Kidney (tissue), 13 donors: ENCODE measurements at regions not wholly inside any gene's neighbourhood (a gene's known extent, or its start where the extent isn't known, plus 50 kb on each side); places are given as distances from the start of the nearest gene placed in this dataset.

Experiments used
- DNase-seq, 5 donors: peaks; one replicate each; pipeline ENCODE4 v3.0.0-alpha.2; 2013 to 2020
- FAIRE-seq: peaks from 2 replicates; lab custom pipeline; 2012; peaks lifted over from hg19 to GRCh38; lab: Jason Lieb, UNC
- H3K27ac ChIP-seq, 2 donors: one replicate each; pipeline ENCODE4 v1.7.0; 2013; ENCODE audit warnings: low read depth in 2 of 2, low read length in 2 of 2, inconsistent platforms in 1 of 2
- H3K27me3 ChIP-seq: one replicate; pipeline ENCODE4 v1.7.1; 2013; ENCODE audit warnings: low read length, inconsistent platforms; ENCODE audit not compliant: control insufficient read depth, insufficient read depth
- H3K36me3 ChIP-seq, 3 donors: one replicate each; pipeline versions ENCODE4 v1.7.0 to v1.7.1; 2013; ENCODE audit warnings: low read length in 3 of 3, control low read depth in 1 of 3, inconsistent platforms in 1 of 3; ENCODE audit not compliant: insufficient read depth in 3 of 3, control insufficient read depth in 2 of 3
- H3K4me1 ChIP-seq, 3 donors: one replicate each; pipeline versions ENCODE4 v1.7.0 to v1.7.1; 2013; ENCODE audit warnings: low read length in 3 of 3, inconsistent platforms in 1 of 3, low read depth in 1 of 3; ENCODE audit not compliant: control insufficient read depth in 2 of 3, insufficient read depth in 2 of 3
- H3K4me3 ChIP-seq, 3 donors: one replicate each; pipeline versions ENCODE4 v1.7.0 to v1.8.1; 2013; ENCODE audit warnings: low read length in 3 of 3, control low read depth in 1 of 3, inconsistent platforms in 1 of 3
- H3K9ac ChIP-seq, 3 donors: one replicate each; pipeline versions ENCODE4 v1.7.0 to v1.7.1; 2013; ENCODE audit warnings: low read length in 3 of 3, control low read depth in 1 of 3, inconsistent platforms in 1 of 3
- H3K9me3 ChIP-seq, 3 donors: one replicate each; pipeline versions ENCODE4 v1.7.0 to v1.7.1; 2013; ENCODE audit warnings: low read length in 3 of 3, control low read depth in 1 of 3, inconsistent platforms in 1 of 3; ENCODE audit not compliant: control insufficient read depth in 2 of 3, insufficient read depth in 1 of 3
- intact Hi-C: fragments of 100-400 bp; cut with DNase I; formaldehyde crosslinking; loops from one replicate; pipeline ENCODE4 v1.11.1; 2022
- TF ChIP-seq, protein P1 (sequence below): IDR thresholded peaks from 3 replicates; pipeline ENCODE4 v1.5.1; 2012; ENCODE audit warnings: mild to moderate bottlenecking, moderate library complexity, borderline replicate concordance; ENCODE audit not compliant: insufficient read depth; ENCODE audit errors: extremely low read depth
- donor health status: control.
- donor health status: control.
- donor health status: control.
- donor health status: control.
- donor health status: control.
- donor health status: DM: yes; HTN: yes; CAD: no.
- donor health status: Normal renal cell carcinoma (clear cell type).

DNA sequence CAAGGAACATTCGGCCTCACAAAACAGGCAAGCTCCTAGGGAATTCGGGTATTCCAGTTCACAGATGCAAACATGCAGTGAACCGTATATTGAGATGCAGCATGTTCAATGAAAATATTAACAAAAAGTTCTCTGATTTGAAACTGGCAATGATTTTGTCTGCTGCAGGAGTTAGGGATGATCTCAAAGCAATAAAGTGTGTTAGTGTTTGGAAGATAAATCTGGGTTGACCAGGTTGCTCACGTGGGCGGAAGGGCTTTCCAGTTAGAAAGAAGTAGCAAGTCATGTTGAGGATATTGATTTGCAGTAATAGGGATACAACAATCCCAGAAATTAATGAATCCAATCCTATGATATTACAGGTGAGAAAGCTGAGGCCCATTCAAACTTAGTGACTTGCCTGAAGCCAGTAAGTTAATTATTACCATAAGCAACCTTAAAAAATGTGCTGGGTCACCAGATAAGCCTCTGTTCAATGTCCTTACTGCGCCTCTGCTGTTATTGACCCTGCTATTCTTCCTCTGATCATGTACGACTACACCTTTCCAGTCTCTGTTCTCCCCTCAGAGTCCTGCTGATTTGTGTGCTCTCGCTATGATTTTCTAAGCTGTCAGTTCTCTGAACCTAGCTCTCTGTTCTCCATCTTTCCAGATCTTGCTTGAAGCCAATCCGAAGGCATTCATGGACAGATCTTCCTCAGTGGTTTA lies 370.8 kb downstream of the DSEL start:
- H3K27ac ChIP-seq = no peak overlapping the region
- DNase-seq = no peak
- no peak overlapping the region for H3K9ac ChIP-seq
- TF ChIP-seq, protein P1, sequence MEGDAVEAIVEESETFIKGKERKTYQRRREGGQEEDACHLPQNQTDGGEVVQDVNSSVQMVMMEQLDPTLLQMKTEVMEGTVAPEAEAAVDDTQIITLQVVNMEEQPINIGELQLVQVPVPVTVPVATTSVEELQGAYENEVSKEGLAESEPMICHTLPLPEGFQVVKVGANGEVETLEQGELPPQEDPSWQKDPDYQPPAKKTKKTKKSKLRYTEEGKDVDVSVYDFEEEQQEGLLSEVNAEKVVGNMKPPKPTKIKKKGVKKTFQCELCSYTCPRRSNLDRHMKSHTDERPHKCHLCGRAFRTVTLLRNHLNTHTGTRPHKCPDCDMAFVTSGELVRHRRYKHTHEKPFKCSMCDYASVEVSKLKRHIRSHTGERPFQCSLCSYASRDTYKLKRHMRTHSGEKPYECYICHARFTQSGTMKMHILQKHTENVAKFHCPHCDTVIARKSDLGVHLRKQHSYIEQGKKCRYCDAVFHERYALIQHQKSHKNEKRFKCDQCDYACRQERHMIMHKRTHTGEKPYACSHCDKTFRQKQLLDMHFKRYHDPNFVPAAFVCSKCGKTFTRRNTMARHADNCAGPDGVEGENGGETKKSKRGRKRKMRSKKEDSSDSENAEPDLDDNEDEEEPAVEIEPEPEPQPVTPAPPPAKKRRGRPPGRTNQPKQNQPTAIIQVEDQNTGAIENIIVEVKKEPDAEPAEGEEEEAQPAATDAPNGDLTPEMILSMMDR = no peak
- H3K9me3 ChIP-seq = no peaks in the 10 kb centered on the region
- no peak for FAIRE-seq
- intact Hi-C loops = no loop called here
- no peaks in the 10 kb centered on the region for H3K36me3 ChIP-seq
- H3K4me3 ChIP-seq = peak overlapping the region in 1 of 3 donors; percentile 15
- H3K4me1 ChIP-seq = no peaks in the 10 kb centered on the region
- no peaks in the 10 kb centered on the region for H3K27me3 ChIP-seq

DNA sequence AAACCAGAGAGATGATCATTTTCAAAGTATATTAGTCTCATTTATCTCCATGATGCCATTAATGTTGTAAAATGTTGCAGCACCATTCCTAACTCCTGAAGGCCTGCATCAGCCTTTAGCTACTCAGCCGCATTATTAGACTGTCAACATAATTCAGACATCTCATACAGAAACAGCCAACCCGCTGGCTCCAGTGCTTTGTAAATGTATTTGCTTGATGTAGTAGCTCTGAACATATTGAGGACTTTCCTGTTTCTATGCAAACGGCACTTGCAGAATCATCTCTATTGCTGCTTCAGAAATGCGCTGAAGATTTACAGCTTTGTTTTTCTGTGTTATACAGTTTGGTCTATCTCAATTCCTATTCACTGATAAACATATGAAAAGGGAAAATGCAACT lies 372.2 kb downstream of the DSEL start:
- FAIRE-seq = no peak
- H3K9ac ChIP-seq = no peak overlapping the region

DNA sequence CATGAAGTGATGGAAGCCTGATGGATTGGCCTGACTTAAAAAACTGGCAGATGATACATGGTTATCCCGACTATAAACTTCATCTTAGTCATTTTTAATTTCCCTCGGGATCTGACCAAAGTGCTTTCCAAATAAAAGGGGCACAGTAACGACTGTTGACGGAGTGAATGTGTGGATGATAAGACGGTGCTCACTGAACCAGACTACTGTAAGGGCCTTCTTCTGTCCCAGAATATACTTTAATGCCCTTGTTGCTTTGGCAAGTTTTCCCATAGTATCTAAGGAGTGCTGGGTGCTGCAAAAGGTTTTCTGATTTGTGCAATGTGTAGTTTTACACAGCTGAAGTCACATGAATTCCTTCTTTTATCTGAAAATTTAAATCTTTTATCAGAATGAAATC lies 373.5 kb downstream of the DSEL start:
- H3K4me1 ChIP-seq = no peaks in the 10 kb centered on the region
- no peaks in the 10 kb centered on the region for H3K36me3 ChIP-seq
- H3K9ac ChIP-seq = no peak overlapping the region
- no peak overlapping the region for H3K27ac ChIP-seq
- H3K4me3 ChIP-seq = no peak overlapping the region
- H3K9me3 ChIP-seq = no peaks in the 10 kb centered on the region
- intact Hi-C loops = no loop called here
- FAIRE-seq = no peak
- TF ChIP-seq, protein P1 = no peak
- no peak for DNase-seq
- H3K27me3 ChIP-seq = no peaks in the 10 kb centered on the region

More for the DNA sequence above, 372.2 kb downstream of the DSEL start:
- H3K9me3 ChIP-seq = no peaks in the 10 kb centered on the region
- H3K4me1 ChIP-seq = no peaks in the 10 kb centered on the region
- H3K27ac ChIP-seq = no peak overlapping the region
- TF ChIP-seq, protein P1 = no peak
- H3K27me3 ChIP-seq = no peaks in the 10 kb centered on the region
- DNase-seq = no peak
- no peaks in the 10 kb centered on the region for H3K36me3 ChIP-seq
- no peak overlapping the region for H3K4me3 ChIP-seq
- intact Hi-C loops = no loop called here
